ENCODE measurements at regions not wholly inside any gene's neighbourhood (a gene's known extent, or its start where the extent isn't known, plus 50 kb on each side); places are given as distances from the start of the nearest gene placed in this dataset.

GRCh38 chr4:110982486-110982885 lies 359.6 kb upstream of the PITX2 start:
- Histone ChIP-seq H3K56ac (replicated peaks; ENCODE audit: insufficient read length, low read depth, low read length) (no peak overlapping the region), H4K20me1 (replicated peaks in 1 of 2; ENCODE audit: control insufficient read depth in 1 of 2, insufficient read depth in 2 of 2, low read length in 2 of 2) (no peaks in the 10 kb centered on the region), H3K4me3 (ENCODE audit: extremely low read depth in 1 of 4, insufficient read depth in 2 of 4, low read depth in 3 of 4, low read length in 4 of 4) (no peak overlapping the region), H4K91ac (replicated peaks; ENCODE audit: insufficient read length, low read length) (no peak overlapping the region), H3K79me2 (ENCODE audit: control insufficient read depth in 1 of 2, insufficient read depth in 2 of 2, low read length in 2 of 2) (no peaks in the 10 kb centered on the region), H2BK120ac (replicated peaks; ENCODE audit: low read depth, low read length) (no peak overlapping the region), H2BK20ac (ENCODE audit: low read length) (no peak overlapping the region), H3K4me2 (ENCODE audit: insufficient read depth in 1 of 2, low read depth in 2 of 2, low read length in 2 of 2) (no peak overlapping the region), H3K23me2 (ENCODE audit: low read depth, low read length) (no peaks in the 10 kb centered on the region; the same call in 1 of the 2 replicates), H3K4me1 (replicated peaks in 1 of 4; ENCODE audit: control insufficient read depth in 3 of 4, insufficient read depth in 4 of 4, low read length in 3 of 4) (no peaks in the 10 kb centered on the region), H2BK5ac (ENCODE audit: low read depth, low read length) (no peak overlapping the region), H3K36me3 (ENCODE audit: control insufficient read depth in 2 of 4, insufficient read depth in 4 of 4, low read length in 3 of 4) (no peaks in the 10 kb centered on the region), H2AK5ac (ENCODE audit: low read depth, low read length) (no peak overlapping the region), H3K23ac (ENCODE audit: insufficient read length) (no peak overlapping the region), H4K8ac (ENCODE audit: extremely low read depth, insufficient read depth, low read length) (no peak overlapping the region), H3K27ac (ENCODE audit: low read depth, low read length) (no peak overlapping the region), H3K14ac (ENCODE audit: insufficient read length) (no peak overlapping the region), H3K9ac (replicated peaks in 1 of 4; ENCODE audit: extremely low read depth in 1 of 4, low read depth in 3 of 4, low read length in 3 of 4) (no peak overlapping the region), H3K9me3 (ENCODE audit: insufficient read depth in 2 of 2, low read depth in 1 of 2, low read length in 1 of 2) (no peaks in the 10 kb centered on the region), H2BK12ac (ENCODE audit: low read depth, low read length) (no peak overlapping the region), H3K18ac (ENCODE audit: extremely low read depth, low read length) (no peak overlapping the region), H3K4ac (replicated peaks; ENCODE audit: insufficient read length, low read depth, low read length) (no peak overlapping the region), H3K79me1 (ENCODE audit: low read depth, low read length) (no peaks in the 10 kb centered on the region), H2AFZ (ENCODE audit: low read length) (no peak overlapping the region), H3K27me3 (replicated peaks in 1 of 4; ENCODE audit: control insufficient read depth in 3 of 4, extremely low read depth in 1 of 4, insufficient read depth in 3 of 4, low read length in 3 of 4) (no peaks in the 10 kb centered on the region), H4K5ac (ENCODE audit: insufficient read length, low read depth, low read length) (no peak overlapping the region), H2BK15ac (ENCODE audit: low read length) (no peak overlapping the region)
- FAIRE-seq (no peak), DNase-seq (ENCODE audit: low read depth in 1 of 2, low spot score in 2 of 2) (no peak)
- ChIA-PET CTCF (ENCODE audit: partially characterized antibody) (interaction anchor here (1.8 kb wide), 1 partner anchor 872 kb away, joined by 3 read pairs; no protein-coding TSS in a partner anchor), POLR2A (ENCODE audit: partially characterized antibody) (no interaction called here)
- WGBS, 2 experiments (ENCODE audit: extremely low coverage in 1 of 2, insufficient coverage in 1 of 2, insufficient read length in 1 of 2, insufficient replicate concordance in 2 of 2, low coverage in 1 of 2, low lambda C conversion rate in 2 of 2, missing lambda C conversion rate in 1 of 2): 100% methylated on average over 1 of the region's 1 CpG; no CpG with 5 or more reads in 1 of the 2 experiments
- no peak for TF ChIP-seq ATF2 (IDR thresholded peaks at IDR 0.05; ENCODE audit: low read length)
- no peak for TF ChIP-seq CBX8 (IDR thresholded peaks at IDR 0.05; ENCODE audit: borderline replicate concordance, low read depth, low read length)
